ENCODE measurements at regions not wholly inside any gene's neighbourhood (a gene's known extent, or its start where the extent isn't known, plus 50 kb on each side); places are given as distances from the start of the nearest gene placed in this dataset.

GRCh38 chr4:138519436-138519835 lies 277.3 kb upstream of the SLC7A11 start:
- no peak for TF ChIP-seq POLR2AphosphoS5 (IDR thresholded peaks at IDR 0.05; ENCODE audit: low read depth, low read length)
- TF ChIP-seq REST (IDR thresholded peaks at IDR 0.05; ENCODE audit: insufficient read depth in 1 of 2, low read depth in 2 of 2, low read length in 2 of 2), result no peak
- no peak for TF ChIP-seq TAF1 (IDR thresholded peaks at IDR 0.05; ENCODE audit: borderline replicate concordance, insufficient read depth, low read length)
- TF ChIP-seq SIN3A (IDR thresholded peaks at IDR 0.05; ENCODE audit: borderline replicate concordance, insufficient read depth, low read length), result no peak

All from PFSK-1 (cell line).